Transverse colon (tissue), 3 donors: ENCODE measurements at regions not wholly inside any gene's neighbourhood (a gene's known extent, or its start where the extent isn't known, plus 50 kb on each side); places are given as distances from the start of the nearest gene placed in this dataset.

ENCODE experiments used
- CTCF ChIP-seq, 5 experiments: fragments of 200-600 bp in 3 of 5; fragments of 450-650 bp in 2 of 5; sonication (generic) in 3 of 5; IDR thresholded peaks; 1 replicate in 2 of 5; 2 replicates in 3 of 5; pipeline ENCODE4 v1.5.1; 2016 to 2017; ENCODE audit warnings: antibody characterized with exemption in 5 of 5, inconsistent platforms in 3 of 5, mild to moderate bottlenecking in 2 of 5, moderate library complexity in 1 of 5
- EP300 ChIP-seq: sonication (generic); formaldehyde crosslinking; IDR thresholded peaks from one replicate; pipeline ENCODE4 v1.6.1; 2017; ENCODE audit warnings: antibody characterized with exemption, low read depth
- POLR2A ChIP-seq: fragments of 450-650 bp; IDR thresholded peaks from one replicate; pipeline ENCODE4 v1.6.1; 2016; ENCODE audit warnings: antibody characterized with exemption, mild to moderate bottlenecking, moderate library complexity

GRCh38 chr1:113190078-113190477 is 117.1 kb downstream of the LRIG2 start:
- no peak for TF ChIP-seq CTCF (IDR thresholded peaks at IDR 0.05)
- TF ChIP-seq EP300: no peak
- TF ChIP-seq POLR2A: no peak
